ENCODE measurements at regions not wholly inside any gene's neighbourhood (a gene's known extent, or its start where the extent isn't known, plus 50 kb on each side); places are given as distances from the start of the nearest gene placed in this dataset.

DNA sequence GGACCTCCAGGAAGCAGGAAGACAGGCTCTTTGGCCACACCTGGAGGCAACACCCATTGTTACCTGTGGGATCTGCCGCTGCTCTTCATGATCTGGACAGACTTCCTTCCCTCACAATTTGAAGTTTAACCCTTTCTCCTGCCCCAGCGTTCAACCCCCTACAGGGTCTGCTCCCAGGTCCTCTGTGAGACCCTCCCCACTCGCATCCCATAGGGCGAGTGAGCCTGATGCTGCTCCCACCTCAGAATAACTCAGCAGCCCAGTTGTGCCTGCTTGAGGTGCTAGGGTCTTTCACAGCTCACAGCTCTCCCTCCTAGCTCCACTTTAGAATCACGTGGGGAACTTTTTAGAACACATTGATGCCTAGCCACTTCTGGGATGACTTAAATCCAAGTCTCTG is 61.8 kb upstream of the C10orf90 start:
- Mint-ChIP-seq H3K27ac (no peak overlapping the region), H3K36me3 (no peaks in the 10 kb centered on the region), H3K27me3 (ENCODE audit: low read depth) (peaks cover 23% of the 10 kb centered on the region), H3K9me3 (peaks cover 13% of the 10 kb centered on the region), H3K4me1 (no peaks in the 10 kb centered on the region), H3K4me3 (no peak overlapping the region)
- no peak for DNase-seq (ENCODE audit: low spot score in 2 of 2, unreplicated experiment in 2 of 2)
- TF ChIP-seq CTCF (IDR thresholded peaks at IDR 0.05; ENCODE audit: unreplicated experiment) = no peak

DNA sequence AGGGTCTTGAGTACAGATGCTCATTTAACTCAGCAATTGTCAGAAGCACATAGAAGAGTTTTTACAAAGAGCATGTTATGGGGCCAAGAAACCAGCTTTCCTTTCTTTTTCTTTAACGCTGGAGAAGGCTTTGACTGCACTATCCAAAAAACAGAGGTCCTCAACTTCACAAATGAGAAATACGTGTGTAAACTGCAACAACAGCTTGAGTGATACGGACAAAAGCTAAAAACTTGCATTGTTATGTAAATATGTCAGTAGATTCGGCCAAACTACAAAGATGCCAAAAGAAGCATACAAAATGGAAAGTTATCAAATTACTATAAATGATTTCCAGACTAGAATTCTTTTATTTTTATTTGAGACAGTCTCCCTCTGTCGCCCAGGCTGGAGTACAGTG is 62.4 kb upstream of the C10orf90 start:
- Mint-ChIP-seq H3K27me3 (ENCODE audit: low read depth) (peaks cover 23% of the 10 kb centered on the region), H3K9me3 (peaks cover 9% of the 10 kb centered on the region), H3K27ac (no peak overlapping the region), H3K4me1 (no peaks in the 10 kb centered on the region), H3K36me3 (no peaks in the 10 kb centered on the region), H3K4me3 (no peak overlapping the region)
- DNase-seq (ENCODE audit: low spot score in 2 of 2, unreplicated experiment in 2 of 2) = no peak
- no peak for TF ChIP-seq CTCF (IDR thresholded peaks at IDR 0.05; ENCODE audit: unreplicated experiment)

- no peaks in the 10 kb centered on the region for H3K36me3 Mint-ChIP-seq
- H3K9me3 Mint-ChIP-seq = no peaks in the 10 kb centered on the region
- no peak for TF ChIP-seq CTCF (IDR thresholded peaks at IDR 0.05; ENCODE audit: unreplicated experiment)
- no peak overlapping the region for H3K27ac Mint-ChIP-seq
- H3K27me3 Mint-ChIP-seq (ENCODE audit: low read depth) = peaks cover 26% of the 10 kb centered on the region
- no peaks in the 10 kb centered on the region for H3K4me1 Mint-ChIP-seq
- no peak overlapping the region for H3K4me3 Mint-ChIP-seq
- DNase-seq (ENCODE audit: low spot score in 2 of 2, unreplicated experiment in 2 of 2) = no peak
These were observed 63.5 kb upstream of the C10orf90 start for GRCh38 chr10:126734015-126734414.

DNA sequence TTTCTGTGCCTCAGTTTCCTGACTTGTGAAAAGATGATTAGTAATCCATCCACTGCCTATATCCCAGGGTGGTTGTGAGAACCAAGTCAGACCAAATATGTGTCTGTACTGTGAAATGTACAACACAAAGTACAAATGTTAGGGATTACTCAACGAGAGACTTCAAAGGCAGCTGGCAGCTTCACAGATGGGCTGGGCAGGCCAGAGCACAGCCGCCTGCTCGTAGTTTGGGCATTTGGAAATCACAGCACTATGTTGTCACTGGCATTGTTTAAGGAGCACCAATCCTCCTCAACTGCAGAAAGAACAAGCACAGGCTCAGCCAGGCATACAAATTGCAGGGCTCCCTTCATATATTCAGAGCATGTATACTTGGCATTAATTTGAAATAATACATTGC is 64.5 kb upstream of the C10orf90 start:
- no peak overlapping the region for H3K27ac Mint-ChIP-seq
- no peak for DNase-seq (ENCODE audit: low spot score in 2 of 2, unreplicated experiment in 2 of 2)
- no peaks in the 10 kb centered on the region for H3K36me3 Mint-ChIP-seq
- H3K4me1 Mint-ChIP-seq = no peaks in the 10 kb centered on the region
- TF ChIP-seq CTCF (IDR thresholded peaks at IDR 0.05; ENCODE audit: unreplicated experiment) = no peak
- H3K9me3 Mint-ChIP-seq = no peaks in the 10 kb centered on the region
- H3K27me3 Mint-ChIP-seq (ENCODE audit: low read depth) = peaks cover 25% of the 10 kb centered on the region
- no peak overlapping the region for H3K4me3 Mint-ChIP-seq

DNA sequence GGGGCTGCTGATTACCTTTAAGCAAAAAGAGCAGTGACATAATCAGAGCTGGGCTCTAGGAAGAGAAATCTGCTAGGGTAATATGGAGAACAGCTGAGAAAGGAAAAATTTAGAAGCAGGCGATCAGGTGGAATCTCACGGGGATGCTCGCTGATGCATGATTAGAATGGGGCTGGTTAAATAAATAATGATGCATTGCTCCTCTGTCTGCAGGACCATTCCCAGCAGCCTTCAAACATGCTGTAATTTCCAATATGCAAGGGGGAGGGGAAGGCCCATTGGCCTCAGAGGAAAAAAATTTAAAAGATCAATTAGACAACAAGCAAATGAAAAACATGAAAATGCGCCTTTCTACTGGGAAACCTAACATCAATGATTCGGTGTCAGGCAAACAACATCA is 65.6 kb upstream of the C10orf90 start:
- H3K27me3 Mint-ChIP-seq (ENCODE audit: low read depth) = peaks cover 22% of the 10 kb centered on the region
- no peak overlapping the region for H3K27ac Mint-ChIP-seq
- H3K9me3 Mint-ChIP-seq = no peaks in the 10 kb centered on the region
- no peaks in the 10 kb centered on the region for H3K36me3 Mint-ChIP-seq
- no peak for TF ChIP-seq CTCF (IDR thresholded peaks at IDR 0.05; ENCODE audit: unreplicated experiment)
- DNase-seq (ENCODE audit: low spot score in 2 of 2, unreplicated experiment in 2 of 2) = no peak
- no peak overlapping the region for H3K4me3 Mint-ChIP-seq
- H3K4me1 Mint-ChIP-seq = no peaks in the 10 kb centered on the region

DNA sequence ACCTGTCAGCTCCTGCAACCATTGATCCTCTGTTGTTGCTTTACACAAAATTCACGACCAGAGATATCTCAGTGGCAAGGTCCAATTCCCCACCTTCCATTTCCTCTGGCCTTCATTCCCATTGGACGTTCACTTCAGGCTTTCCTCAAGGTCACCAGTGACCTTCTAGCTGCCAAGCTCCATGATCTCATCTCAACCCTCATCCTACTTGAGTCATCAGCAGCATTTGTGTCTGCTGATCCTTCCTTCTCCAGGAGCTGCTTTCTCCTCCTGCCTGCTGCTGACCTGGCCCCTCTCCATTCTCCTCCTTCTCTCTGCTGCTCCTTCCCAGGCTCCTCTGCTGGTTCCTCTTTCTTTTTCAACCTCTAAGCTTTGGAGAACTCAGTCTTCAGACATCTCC is 66.2 kb upstream of the C10orf90 start:
- Mint-ChIP-seq H3K27me3 (ENCODE audit: low read depth) (peaks cover 17% of the 10 kb centered on the region), H3K4me3 (no peak overlapping the region), H3K4me1 (no peaks in the 10 kb centered on the region), H3K27ac (no peak overlapping the region), H3K9me3 (no peaks in the 10 kb centered on the region), H3K36me3 (no peaks in the 10 kb centered on the region)
- DNase-seq (ENCODE audit: low spot score in 2 of 2, unreplicated experiment in 2 of 2) = no peak
- TF ChIP-seq CTCF (IDR thresholded peaks at IDR 0.05; ENCODE audit: unreplicated experiment) = no peak

All from mesothelial cell of epicardium (in vitro differentiated cells).